ENCODE measurements at regions not wholly inside any gene's neighbourhood (a gene's known extent, or its start where the extent isn't known, plus 50 kb on each side); places are given as distances from the start of the nearest gene placed in this dataset.
"Not testable (repeated sequence)": the region's sequence is repeated elsewhere in the genome, so short reads cannot be mapped to it uniquely, and the experiment has no call there.

DNA sequence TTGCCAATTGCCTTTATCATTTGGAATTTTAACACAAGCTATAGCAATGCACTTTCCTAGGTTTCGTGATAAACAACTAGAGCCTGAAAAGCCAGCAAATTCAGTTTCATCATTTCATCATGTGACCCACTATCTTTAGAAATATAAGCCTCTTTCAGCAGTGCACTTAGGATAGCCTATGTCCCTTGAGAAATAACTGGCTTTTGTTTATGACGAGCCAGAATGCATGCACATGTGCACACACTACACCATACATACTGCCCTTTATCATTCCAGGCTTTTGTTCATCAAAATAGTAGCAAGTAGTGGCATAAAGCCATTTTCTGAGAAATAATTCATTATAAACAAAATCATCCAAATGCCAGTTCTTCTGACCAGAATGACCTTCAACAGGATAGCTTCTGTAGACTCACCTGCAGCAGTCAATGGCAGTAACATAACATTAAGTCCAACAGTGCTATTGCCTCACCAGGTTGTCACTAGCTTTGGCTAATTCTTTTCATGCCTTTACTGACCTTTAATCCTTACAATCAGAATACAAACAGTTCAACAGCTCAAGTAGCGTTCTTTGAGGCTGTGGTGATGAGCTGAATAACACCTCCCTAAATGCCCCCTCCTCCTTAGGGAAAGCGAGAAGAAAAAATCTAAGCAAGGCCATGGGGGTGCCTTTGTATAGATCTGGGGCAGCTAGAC lies 132.3 kb upstream of the SMARCA2 start:
- no peak for DNase-seq

DNA sequence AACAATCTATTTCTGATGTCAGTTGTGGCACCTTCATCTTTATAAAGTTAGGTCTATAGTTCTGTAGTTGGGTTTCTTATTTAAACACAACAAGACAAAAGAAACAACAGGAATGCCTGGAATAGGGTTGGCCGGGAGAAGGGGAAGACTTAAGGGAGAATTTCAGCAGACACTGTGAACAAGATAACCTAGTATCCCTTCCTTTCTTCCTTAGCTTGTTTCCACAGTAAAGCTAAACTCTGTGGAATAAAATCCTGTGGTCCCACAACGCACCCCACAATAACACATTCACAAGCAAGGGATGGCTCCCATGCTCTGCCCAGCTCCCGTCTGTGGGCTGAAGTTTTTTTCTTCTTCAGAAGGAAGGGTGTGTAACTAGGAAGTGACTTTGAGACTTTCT lies 124.9 kb upstream of the SMARCA2 start:
- DNase-seq, result no peak

DNA sequence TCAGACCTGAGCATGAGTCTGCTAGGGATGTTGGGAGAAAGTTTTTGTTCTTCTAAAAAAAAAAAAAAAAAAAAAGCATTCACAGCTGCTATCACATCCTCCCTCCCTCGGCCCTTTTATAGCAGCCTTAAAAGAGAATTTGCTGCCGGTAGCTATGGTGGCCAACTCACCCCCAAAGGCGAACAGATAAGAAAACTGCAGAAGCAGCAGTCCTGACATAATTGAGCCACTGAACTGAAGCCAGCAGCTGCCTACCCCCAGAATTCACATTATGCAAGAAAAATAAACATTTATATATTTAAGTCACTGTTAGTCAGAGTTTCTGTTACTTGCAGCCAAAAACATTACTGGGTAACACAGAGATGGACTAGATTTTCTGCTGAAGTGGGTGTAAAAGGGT lies 124.3 kb upstream of the SMARCA2 start:
- no peak for DNase-seq

DNA sequence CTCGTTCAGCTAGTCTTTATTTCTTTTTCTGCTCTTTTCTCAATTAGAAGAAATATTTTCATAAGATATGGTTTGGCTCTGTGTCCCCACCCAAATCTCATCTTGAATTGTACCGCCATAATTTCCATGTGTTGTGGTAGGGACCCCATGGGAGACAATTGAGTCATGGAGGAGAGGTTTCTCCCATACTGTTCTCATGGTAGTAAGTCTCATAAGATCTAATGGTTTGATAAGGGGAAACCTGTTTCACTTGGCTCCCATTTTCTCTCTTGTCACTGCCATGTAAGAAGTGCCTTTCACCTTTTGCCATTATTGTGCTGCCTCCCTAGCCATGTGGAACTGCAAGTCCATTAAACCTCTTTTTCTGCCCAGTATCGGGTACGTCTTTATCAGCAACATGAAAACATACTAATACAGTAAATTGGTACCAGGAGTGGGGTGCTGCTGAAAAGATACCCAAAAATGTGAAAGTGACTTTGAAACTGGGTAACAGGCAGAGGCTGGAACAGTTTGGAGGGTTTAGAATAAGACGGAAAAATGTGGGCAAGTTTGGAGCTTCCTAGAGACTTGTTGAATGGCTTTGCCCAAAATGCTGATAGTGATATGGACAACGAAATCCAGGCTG lies 112.0 kb upstream of the SMARCA2 start:
- DNase-seq, result not testable (repeated sequence)

DNA sequence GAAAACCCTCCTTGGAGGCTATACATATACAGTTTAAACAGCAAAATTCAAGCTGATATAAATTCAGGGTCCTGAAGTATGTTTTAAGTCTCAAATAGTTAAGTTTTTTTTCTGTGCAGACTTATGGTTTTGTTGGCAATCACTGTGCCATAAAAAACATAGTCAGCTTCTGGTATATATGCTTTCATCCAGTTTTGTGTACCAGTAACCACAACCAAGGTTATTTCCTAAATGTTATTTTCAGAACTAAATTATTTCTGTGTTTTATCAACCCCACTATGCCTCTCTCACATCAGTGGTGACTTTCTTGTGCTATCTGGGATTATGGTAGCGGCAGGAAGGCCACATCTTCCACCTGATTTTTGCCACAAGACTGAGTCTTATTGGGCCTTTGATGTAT lies 107.7 kb upstream of the SMARCA2 start:
- no peak for DNase-seq

DNA sequence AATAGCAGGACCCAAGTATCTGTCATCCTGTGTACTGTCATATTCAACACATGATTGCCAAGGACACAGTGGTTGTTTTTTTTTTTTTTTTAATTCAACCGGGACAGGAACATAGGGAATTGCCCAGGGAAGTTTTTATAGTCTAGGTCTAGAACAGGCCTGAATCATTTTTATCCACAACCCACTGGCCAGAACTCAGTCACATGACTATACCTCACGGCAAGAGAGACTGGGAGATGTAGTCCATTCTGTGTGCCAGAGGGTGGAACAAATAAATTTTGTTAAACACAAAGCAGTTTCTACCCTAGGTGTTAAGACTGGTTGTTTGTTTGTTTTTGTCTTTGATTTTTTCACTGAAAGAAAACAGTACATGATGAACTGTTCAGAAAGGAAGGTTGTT lies 105.8 kb upstream of the SMARCA2 start:
- no peak for DNase-seq

DNA sequence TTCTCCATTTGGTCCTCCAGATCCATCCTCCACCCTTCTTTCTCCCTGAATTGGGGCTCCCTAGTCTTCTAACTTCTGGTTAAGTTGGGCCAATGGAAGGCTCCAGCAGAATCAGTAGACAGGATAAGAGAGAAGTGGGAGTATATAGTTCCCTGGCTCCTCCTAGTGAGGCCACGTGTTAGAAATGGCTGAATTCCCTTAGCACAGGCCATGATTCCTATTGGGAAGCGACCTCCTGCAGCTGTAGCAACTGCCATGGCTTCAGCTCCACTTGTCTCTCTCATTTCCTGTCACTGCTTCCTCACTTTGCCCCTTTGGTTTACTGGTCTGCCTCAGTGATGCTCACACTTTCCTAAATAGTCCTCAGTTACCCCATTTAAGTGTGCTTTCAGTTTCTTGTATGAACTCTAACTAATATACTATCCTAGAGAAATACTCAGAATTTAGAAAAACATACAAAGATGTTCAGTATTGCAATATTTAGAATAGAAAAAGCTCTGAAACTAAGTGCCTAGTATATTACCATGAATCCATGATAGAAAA lies 104.8 kb upstream of the SMARCA2 start:
- DNase-seq, result no peak

DNA sequence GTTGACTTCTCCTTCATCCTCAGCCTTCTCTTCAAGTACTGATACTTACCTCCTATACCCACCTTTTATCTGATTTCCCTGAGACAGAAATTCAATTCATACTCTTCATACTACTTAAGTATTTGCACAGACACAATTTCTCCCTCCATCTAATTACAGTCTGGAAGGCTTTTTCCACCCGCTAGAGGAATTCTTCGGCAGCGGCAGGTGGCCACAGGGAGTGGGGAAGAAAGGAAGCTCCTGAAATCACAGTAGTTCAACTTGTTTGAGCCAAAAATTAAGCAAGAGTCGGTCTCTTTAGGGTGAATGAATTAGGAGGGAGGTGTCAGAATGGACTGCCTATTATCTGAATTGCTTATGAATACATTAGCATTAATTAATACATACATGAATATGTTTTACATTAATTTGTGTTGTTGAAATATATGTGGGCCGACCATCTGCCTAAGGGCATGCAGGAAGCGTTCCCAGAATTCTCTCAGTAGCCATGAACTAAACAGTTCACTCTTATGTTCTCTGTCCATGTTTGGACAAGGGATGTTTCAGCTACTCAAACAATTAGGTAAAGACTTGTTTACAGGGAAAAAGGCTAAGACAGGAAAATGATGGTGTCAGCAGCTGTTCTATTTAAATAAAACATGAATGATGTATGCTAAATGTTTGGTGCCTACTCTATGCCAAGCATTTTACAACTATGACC lies 101.4 kb upstream of the SMARCA2 start:
- no peak for DNase-seq

DNA sequence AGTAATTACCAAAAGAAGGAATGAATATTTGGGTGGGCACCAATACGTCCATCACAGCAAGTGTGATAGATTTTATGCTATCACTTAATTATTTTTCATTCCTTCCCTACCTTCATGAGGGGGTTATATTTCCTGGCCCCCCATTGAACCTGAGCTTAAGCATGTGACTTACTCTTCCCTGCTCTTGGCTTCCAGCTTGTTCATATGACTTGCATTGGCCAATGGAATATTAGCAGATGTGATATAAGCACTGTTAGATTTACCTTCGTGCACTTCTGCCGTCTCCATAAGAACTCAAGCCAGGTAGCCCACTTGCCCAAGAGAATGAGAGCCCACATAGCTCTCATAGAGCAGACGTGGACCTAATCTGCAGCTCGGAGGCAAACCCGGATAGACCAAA lies 99.1 kb upstream of the SMARCA2 start:
- DNase-seq, result no peak

DNA sequence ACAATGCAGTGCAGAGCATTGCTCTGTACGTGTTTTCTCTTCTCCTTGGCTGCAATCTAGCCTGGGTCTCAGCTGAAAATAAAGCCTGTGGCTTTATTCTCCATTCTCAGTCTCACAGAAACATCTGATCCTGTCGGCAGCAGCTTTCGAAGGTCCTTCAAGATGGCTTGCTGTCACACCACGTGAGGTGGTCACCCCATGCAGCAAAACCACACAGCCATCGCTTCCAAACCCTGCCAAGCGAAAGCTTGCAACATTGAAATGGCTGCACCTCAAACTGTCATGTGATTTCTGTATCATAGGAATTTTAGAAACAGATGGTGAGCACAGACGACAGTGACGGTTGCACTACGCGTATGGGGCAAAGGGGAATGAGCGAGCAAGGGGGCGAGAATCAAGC lies 98.5 kb upstream of the SMARCA2 start:
- no peak for DNase-seq

DNA sequence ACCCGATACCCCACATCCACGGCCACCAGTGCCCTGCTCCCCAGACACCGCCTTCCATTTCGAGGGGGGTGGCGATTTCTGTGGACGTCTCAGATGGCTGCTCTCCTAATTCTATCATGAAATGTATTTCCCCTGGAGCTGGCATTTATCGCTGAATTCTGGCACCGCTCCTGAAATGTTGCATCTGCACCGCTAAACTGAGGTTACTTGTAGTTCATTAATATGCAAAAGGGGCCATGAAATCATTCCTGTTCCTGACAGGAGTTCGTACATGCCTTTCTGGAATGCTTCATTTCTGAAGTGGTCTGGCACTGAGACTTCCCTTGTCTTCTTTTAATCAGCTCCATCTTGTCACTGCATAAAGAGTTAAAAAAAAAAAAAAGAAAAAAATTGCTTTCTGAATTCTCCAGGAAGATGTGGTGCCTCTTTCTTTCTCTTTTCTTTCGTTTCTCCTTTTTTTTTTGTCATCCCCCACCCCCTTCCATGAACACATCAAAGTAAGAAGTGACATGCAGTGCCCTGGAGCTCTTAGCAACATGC lies 97.7 kb upstream of the SMARCA2 start:
- no peak for DNase-seq

DNA sequence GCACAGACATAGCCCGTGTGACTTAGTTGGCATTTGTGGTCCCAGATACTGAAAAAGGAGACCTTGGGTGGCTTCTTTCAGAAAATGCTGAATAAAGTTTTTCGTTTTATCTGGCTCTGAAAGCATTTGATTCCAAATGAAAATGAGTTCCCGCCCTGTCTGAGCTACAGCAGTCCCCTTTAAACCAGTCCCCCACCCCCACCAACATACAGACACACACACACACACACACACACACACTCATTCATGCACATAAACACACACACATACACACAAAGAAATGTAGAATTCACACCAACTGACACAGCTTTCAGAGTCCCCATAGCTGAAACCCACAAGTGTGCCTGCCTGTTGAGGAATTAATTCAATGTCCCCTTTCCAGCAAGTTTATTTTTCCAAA lies 97.0 kb upstream of the SMARCA2 start:
- no peak for DNase-seq

DNA sequence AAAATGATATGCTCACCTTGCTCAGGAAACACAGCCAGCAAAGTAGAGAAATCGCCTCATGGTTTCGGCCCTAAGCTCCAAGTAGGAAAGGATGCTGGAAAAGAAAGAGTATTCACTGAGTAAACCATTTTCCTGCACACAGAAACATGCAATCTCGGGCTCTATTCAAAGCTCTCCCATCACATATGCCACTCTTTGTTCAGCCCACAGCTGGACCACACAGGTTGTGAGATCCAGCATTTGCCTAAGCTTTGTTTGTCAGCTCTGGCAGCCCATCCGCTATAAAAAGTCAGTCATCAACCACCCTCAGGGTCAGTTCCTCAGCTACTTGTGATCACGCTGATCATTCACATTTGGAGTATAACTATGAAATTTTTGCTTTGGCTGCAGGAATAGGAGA lies 96.5 kb upstream of the SMARCA2 start:
- no peak for DNase-seq

DNA sequence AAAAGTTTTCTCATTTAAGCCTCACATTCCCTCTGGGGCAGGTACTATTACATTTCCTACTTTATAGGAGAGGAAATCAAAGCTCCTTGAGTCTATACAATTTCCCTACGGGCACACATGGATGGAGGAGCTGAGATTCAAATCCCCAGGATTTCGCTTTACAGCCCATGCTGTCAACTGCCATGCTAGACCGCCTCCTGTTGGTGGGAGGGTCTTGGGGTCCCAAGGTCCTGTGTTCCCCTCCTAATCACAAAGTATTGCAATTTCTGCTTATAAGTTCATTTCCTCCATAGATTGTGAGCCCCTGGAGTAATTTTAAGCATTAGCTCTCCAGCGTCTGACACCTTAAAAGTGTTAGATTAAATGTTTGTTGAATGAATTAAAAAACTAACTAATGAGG lies 95.9 kb upstream of the SMARCA2 start:
- no peak for DNase-seq

DNA sequence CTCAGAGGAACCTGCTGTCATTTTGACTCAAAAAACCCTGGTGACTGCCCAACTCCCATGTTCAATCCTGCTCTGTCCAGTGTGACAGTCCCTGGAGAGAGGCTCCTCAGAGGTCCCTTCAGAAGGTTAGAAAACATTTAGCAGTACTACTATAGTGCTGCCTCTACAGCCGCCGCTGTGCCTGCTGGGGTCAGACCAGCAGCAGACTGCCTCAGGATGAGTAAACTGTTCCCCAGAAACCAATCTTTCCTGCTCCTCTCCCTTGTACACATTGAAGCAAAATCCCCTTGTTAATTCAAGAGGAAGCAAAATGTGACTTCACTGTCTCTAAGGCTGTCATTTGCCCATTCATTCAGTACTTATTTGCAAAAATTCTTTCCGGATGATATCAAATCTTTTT lies 94.8 kb upstream of the SMARCA2 start:
- DNase-seq, result no peak

DNA sequence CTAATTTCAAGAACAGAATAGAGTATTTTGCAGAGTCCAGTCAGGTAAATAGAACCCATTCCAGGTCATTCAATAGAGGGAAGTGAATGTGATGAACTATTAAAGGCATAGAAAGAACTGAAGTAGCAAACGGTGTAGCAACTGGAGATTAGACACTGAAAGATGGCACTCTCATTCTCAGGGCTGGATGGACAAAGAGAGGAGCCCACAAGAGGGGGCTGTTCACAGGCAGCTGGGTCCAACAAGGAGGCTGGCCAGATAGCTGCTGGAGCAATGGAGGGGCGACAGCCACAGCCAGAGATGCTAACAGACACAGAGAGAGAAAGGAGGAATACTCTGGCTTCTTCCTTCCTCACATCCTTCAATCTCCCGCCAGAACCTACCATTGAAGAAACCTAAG lies 93.1 kb upstream of the SMARCA2 start:
- DNase-seq, result no peak

DNA sequence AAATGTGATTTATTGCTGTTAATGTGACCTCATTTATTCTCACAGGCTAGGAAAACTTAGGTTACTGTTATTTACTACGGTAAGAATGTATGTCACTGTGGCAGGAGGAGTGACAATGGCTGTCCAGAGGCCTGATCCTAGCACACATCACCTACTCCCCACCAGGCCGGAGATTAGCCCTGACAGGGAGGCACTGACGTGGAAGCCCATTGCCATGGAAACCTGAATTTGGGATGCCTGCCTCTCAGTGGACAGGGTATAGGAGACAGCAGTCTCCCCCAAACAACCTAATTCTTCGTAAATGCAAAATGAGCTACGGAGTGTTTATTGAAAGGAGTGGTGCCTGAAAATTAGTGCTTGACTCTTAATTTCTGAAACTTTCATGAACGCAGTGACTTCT lies 87.6 kb upstream of the SMARCA2 start:
- DNase-seq, result no peak

DNA sequence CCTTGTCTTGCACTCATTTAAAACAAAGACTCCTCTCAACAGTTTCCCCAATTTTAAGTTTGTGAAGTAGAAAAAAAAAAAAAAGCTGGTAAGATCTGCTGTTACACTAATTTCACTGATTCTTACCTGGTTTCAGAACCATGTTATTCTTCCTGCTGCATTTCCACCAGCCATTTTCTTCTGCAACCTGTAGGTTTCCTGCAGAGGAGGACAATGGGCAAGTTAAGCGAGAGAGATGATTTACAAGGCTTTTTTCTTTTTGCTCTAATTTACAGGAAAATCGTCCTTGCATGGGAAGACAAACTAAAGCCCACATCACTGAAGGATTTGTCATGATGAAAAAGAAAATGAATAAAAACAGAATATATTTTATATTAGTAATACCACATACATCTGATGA lies 86.0 kb upstream of the SMARCA2 start:
- no peak for DNase-seq

DNA sequence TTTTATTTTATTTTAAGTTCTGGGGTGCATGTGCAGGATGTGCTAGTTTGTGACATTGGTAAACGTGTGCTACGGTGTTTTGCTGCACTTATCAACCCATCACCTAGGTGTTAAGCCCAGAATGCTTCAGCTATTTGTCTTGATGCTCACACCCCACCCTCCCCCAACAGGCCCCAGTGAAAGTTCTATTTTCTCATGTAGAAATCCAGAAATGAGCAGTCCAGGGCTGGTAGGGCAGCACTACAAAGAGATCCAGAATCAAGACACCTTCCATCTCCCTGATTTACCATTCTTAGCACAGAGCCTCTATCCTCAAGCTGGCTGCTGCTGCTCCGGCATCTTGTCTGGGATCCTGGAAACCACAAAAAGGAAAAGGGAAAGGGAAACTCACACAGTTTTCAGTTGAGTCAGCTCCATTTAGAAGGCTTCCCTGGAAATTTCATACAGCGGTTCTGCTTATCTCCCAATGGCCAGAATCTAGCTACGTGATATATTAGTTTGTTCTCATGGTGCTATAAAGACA lies 85.4 kb upstream of the SMARCA2 start:
- no peak for DNase-seq

DNA sequence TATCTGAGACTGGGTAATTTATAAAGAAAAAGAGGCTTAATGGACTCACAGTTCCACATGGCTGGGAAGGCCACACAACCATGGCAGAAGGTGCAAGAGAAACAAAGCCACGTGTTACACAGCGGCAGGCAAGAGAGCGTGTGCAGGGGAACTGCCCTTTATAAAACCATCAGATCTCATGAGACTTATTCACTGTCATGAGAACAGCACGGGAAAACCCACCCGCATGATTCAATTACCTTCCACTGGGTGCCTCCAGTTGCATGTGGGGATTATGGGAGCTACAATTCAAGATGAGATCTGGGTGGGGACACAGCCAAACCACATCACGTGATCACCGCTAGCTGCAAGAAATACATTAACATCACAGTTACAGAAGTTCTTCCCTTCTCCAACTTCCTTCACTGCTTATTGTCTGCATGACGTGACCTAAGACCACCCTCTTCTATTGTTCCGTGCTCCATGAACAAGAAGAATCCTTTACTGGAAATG lies 84.9 kb upstream of the SMARCA2 start:
- DNase-seq, result not testable (repeated sequence)

DNA sequence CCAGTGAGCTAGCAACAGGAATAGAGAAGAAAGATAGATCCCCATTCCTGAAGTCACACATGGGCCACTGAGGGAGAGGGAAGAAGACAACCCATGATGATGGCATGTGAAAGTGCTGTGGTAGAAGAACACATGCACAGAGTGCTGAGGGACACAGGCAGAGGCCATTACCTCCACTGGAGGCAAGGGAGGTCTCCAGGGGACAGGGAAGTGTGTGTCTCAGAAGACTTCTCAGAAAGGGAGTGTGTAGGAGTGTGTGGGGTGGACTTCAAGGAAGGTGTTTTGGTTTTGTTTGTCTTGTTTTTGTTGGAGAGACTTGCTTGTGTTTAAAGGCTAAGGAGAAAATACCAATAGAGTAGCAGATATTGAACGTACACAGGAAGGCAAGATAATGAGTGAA lies 77.0 kb upstream of the SMARCA2 start:
- DNase-seq, result no peak

DNA sequence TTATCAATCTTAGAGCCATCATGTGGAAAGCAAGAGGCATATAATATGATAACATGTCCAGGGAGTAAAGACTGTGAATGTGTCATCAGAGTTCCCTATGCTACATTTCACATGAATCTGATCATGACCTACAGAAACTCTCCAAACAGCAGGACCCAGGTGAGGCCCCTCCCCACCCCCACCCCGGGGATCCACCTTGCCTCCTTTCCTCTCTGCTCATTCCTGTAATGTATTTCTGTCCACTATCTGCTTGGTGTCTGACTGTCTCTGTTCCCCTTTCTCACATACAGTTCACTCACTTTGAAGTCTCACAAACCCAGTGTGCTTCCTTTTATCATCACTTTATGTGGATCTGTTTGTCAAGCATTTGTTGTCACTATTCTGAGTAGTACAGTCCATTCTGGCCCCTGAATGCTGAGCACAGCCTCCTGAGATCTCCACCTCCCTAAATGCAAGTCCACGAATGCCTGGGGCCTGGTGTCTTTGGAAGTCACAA lies 76.4 kb upstream of the SMARCA2 start:
- no peak for DNase-seq

DNA sequence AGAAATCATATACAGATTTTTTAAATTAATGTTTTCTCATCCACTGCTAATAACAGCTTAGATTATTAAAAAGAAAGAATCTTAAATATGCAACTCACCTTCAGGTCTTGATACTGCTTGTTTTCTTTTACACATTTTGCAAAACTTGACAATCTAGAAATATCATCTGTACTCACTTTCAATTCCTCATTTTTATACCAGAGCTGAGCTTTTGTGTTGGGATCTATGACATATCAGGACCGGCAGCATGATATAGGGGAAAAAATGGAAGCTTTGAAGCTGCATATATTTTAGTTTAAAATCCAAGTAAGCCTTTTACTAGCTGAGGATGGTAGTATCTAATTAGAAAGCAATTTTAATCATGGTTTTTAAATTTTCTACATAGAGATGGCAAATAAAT lies 75.7 kb upstream of the SMARCA2 start:
- no peak for DNase-seq
